ENCODE measurements at regions not wholly inside any gene's neighbourhood (a gene's known extent, or its start where the extent isn't known, plus 50 kb on each side); places are given as distances from the start of the nearest gene placed in this dataset.
"Not testable (repeated sequence)": the region's sequence is repeated elsewhere in the genome, so short reads cannot be mapped to it uniquely, and the experiment has no call there.

- no peak for DNase-seq
Measured at GRCh38 chr12:4154672-4155225, 118.8 kb upstream of the CCND2 start.

DNA sequence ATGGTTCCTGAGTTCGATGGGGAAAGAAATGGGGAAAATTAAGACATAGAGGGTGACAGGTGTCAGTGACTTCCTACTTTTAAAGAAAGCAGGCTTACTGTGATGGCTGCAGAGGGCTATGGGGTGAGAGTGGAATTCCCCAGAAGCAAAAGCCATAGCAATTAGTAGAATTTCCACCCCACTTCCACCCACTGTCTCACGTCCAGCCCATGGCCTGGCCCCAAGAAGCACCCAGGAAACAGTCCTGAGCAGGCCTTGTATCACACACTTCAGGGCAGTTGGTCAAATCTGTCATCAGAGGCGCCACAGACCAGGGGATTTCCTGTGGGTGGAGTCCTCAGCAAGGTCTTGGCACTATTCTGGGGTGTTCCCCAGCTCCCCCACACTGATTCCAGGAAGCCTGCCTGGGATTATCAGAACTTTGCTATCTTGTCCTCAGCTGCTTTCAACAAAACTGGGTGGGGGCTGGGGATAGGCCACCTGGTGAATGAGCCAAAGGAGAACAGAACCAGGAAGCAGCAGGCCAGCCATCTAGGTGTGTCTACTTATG, 120.1 kb upstream of the CCND2 start:
- DNase-seq, result no peak

DNA sequence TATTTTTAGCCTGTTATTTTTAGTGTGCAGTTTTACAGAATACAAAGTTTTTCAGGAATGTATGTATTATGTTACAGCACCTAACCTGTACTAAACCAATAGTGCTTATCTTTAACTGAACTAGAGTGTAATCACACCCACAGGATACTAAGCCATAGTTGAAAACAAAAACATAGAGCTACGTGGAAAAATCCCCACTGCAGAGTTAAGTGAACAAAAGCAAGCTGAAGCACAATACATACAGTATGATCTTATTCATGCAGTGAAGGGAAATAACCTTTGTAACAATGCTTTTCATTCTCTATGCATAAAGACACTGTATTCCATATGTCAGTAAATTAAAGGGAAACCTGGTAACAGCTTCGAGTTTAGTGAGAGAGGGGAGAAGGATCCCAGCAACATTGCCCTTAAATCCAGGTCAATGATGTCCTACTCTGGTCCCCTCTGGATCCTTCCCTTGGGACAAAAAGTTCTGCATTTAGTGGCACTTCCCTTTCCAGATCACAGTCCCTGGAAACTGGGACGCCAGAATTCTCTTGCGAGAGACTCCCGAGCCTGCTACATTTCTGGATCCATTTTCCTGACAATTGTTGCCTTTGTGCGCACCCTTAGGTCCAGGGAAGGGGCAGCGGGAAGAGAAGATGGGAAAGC, 121.3 kb upstream of the CCND2 start:
- no peak for DNase-seq

DNA sequence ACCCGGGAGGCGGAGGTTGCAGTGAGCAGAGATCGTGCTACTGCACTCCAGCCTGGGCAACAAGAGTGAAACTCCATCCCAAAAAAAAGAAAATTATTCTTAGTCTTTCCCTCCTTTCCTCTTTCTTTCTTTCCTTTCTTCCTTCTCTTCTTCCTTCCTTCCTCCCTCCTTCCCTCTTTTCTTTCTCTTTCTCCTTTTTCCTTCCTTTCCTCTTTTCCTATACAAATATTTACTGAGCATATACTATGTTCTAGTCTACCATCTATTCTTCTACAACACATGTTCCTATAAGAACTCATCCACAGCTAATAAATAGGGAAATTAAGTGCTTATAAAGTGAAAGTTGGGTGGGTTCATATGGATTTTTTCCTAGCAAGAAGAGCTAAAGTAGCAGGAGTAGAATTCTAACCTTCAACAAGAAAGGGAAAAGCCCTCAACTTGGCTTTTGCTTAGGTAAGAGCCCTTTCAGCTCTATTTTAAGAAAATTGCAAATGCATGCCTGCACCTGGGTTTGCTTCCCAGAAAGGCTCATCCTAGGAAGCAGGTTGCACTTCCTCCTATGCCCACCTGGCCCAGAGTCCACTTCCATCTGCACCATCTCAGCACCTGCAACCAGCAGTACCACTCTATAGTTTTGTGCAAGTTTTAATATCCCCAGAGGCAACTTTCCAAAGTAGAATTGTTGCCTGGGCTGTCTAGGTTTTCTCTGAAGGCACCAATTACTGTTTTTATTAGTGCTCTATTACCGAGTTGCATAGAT, 122.0 kb upstream of the CCND2 start:
- no peak for DNase-seq

- not testable (repeated sequence) for DNase-seq
Measured at GRCh38 chr12:4150355-4150754, 123.2 kb upstream of the CCND2 start.

DNA sequence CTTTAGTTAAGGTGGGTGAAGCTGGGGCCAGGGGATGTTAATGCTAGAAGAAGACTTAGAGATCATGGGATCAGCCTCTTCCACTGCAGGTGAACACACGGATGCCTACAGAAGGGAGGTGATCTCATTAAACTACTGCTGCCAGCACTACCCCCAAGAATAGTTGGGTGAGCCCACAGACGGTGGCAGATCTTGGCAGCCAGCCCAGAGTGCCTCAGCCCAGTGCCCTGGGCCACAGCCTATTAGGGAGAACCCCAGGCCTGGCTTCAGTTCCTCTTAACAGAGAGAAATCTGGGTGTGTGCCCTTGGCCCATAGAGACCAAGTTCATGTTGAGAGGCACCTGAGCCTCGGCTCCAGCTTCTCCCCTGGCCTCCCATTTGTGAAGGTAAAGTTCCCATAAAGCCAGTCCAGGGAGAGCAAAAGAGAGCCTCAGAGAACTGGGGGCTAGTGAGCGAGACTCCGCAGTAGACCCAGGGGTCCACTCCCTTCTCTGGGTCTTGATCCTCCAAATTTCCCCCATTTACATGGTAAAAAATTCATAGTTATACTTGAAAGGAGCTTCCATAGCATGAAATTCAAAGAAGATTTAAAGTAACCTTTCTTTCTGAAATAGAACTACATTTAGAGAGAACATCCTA, 125.0 kb upstream of the CCND2 start:
- no peak for DNase-seq

DNA sequence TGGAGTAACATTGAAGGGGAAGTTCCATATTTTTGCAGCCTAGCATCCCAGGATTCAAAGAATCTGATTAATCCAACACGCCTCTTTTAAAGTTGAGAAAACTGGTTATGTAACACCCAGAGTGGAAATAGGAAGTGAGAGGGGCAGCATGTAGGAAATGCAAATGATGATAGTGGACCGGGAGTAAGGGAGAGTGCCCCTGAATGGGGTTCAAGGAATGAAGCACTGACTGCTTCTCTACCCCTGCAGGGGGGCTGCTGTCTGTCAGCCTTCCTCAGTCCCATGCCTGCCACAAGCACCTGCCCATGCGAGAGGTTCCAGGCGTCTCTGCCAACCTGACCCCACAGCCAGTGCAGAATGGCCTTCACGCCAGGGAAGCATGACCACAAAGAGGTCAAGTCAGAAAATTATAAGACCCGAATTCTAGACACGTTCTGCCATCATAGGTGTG, 126.5 kb upstream of the CCND2 start:
- no peak for DNase-seq

GRCh38 chr12:4145990-4146859, 127.3 kb upstream of the CCND2 start:
- no peak for DNase-seq

GRCh38 chr12:4144676-4145075, 128.9 kb upstream of the CCND2 start:
- DNase-seq, result no peak

DNA sequence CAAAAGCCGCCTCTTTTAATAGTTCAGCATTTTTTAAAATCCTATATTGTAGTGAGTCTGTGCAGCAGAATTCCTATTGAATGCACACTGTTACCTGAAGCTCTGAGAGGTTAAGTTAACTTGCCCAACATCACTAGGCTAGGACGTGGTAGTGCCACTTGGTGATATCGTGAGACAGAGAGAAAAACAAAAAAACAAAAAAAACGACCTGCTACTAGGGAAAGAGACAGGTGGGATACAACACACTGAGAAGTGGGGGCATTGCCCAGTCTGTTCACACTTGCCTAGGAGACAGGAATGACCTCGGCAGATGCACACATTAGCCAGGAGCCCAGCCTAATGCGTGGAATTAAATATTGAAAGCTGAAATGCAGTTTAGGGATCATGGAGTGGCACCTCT, 129.7 kb upstream of the CCND2 start:
- no peak for DNase-seq

DNA sequence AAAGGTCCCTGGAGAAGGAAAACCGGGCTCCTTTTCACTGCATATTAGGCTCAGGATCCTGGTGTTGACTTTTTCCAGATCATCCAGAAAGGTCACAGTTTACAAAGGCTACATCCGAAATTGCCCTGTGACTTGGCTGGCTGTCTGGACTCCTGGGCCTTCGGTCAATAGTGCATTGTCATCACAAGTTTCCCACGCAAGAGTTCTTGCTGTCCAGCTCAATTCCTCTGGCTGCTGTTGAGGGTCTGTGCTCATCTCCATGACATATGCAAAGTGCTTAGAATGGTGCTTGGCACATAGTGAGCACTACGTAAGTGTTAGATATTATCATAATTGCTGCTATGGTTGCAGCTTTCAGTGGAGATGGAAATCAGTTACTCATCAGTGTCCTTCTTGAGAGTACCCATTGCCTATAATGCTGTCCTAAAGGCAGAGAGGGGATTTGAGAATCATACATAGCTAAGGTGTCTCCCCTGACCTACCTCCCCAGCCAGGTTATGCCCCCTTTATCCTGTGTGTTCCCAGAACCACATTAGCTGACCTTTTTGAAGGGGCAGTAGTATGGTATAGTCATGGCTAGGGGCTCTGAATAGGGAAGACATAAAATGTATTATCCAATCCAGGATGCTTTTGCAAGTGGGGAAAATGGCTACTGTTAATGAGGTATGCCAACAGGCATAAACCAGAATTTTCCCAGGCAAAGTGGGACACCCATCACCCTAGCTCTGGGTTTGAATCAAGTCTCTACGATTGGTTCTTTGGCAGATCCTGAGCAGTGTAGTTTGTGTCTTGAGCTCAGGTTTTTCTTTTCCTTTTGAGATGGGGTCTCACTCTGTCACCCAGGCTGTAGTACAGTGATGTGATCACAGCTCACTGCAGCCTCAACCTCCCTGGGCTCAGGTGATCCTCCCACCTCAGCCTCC, 132.0 kb upstream of the CCND2 start:
- DNase-seq, result no peak

GRCh38 chr12:4140581-4141301, 132.8 kb upstream of the CCND2 start:
- no peak for DNase-seq

GRCh38 chr12:4139191-4139590, 134.4 kb upstream of the CCND2 start:
- no peak for DNase-seq

DNA sequence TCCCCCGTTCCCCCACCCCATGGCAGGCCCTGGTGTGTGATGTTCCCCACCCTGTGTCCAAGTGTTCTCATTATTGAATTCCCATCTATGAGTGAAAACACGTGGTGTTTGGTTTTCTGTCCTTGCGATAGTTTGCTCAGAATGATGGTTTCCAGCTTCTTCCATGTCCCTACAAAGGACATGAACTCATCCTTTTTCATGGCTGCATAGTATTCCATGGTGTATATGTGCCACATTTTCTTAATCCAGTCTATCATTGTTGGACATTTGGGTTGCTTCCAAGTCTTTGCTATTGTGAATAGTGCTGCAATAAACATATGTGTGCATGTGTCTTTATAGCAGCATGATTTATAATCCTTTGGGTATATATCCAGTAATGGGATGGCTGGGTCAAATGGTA, 135.0 kb upstream of the CCND2 start:
- DNase-seq, result not testable (repeated sequence)

GRCh38 chr12:4138051-4138450, 135.5 kb upstream of the CCND2 start:
- DNase-seq, result no peak

DNA sequence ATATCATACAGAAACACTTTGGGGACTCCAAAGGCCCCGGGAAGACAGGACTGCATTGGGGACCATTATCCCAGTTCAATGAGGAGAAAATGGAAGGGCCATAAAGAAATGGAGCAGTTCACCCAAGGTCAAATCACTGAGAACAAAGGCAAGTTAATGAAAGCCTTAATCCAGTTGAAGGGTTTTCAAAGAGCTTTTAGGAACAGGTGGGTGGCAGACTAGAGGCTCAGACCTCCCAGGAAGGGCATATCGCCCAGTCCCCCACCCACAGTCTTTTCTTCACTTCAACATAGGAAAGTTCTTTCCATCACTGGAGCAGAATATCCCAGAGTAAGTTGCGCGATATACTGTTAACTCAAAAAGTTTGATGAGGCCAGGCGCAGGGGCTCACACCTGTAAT, 136.1 kb upstream of the CCND2 start:
- no peak for DNase-seq

GRCh38 chr12:4137015-4137414, 136.5 kb upstream of the CCND2 start:
- DNase-seq, result no peak

GRCh38 chr12:4135919-4136605, 137.5 kb upstream of the CCND2 start:
- no peak for DNase-seq

DNA sequence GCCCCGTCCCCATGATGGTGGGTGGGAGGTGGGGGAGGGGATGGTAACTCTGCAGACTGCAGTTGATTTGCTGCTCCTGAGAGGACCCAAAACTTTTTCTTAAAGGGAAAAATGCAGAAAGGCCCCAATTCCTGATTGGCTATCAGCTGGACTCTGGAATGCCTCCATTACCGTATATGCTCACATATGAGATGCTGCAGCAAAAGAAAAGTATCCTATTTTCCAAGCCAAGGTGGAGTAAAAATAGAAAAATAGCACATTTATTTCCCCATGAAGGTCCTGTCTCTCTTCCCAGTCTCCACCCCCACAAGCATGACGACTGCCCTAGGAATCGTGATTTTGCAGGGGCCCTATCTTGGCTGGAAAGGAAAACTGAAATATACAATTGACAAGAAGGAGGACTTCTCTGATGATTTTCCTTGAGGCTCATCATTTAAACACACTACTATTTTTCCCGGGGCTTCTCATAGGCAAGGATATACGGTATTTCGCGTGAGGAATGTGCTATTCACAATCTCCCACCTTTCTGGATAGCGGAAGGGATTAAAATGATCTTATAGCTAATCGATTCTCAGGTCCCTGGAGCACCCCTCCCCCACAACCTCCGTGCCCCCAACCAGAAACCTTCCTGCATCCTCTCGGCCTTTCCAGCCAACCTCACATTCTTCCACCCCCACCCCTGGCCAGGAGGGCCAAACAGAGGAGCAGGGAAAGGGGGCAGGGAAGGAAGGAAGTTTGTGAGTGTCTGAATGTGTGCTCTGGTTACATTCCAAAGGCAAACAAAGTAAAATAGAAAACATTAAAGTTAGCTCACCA, 138.9 kb upstream of the CCND2 start:
- DNase-seq, result no peak

Data from NCI-H146 (cell line).